Stimulated activated CD8-positive, alpha-beta memory T cell treated with anti-CD3 and anti-CD28 coated beads, Interleukin-4, amount 100 ng/mL, for 48 hours (primary cell): ENCODE measurements at regions not wholly inside any gene's neighbourhood (a gene's known extent, or its start where the extent isn't known, plus 50 kb on each side); places are given as distances from the start of the nearest gene placed in this dataset.
"Not testable (repeated sequence)": the region's sequence is repeated elsewhere in the genome, so short reads cannot be mapped to it uniquely, and the experiment has no call there.

Experiments
- DNase-seq: peaks from one replicate; pipeline ENCODE4 v3.0.0-alpha.2; 2020

- DNase-seq: not testable (repeated sequence)
Measured at GRCh38 chr7:32645255-32645654, 150.0 kb downstream of the AVL9 start.

- no peak for DNase-seq
Measured at GRCh38 chr7:32643194-32643593, 147.9 kb downstream of the AVL9 start.

- no peak for DNase-seq
Measured at GRCh38 chr7:32639122-32639521, 143.8 kb downstream of the AVL9 start.

GRCh38 chr7:32638479-32639121 is 143.3 kb downstream of the AVL9 start:
- not testable (repeated sequence) for DNase-seq
